Activated CD4-positive, CD25-positive, alpha-beta regulatory T cell (primary cell): ENCODE measurements at regions not wholly inside any gene's neighbourhood (a gene's known extent, or its start where the extent isn't known, plus 50 kb on each side); places are given as distances from the start of the nearest gene placed in this dataset.
"Not testable (repeated sequence)": the region's sequence is repeated elsewhere in the genome, so short reads cannot be mapped to it uniquely, and the experiment has no call there.

Experiments
- DNase-seq, 4 experiments: peaks; one replicate each; lab custom pipeline; 2025; lab: John Stamatoyannopoulos, UW

- no peak for DNase-seq
Measured at GRCh38 chr1:222239130-222239529, 308.8 kb downstream of the HHIPL2 start.

GRCh38 chr1:222234351-222234750, 313.6 kb downstream of the HHIPL2 start:
- DNase-seq: no peak

- no peak for DNase-seq
Measured at GRCh38 chr1:222233444-222234158, 314.3 kb downstream of the HHIPL2 start.

GRCh38 chr1:222232842-222233241, 315.1 kb downstream of the HHIPL2 start:
- DNase-seq: no peak

- DNase-seq: no peak
Measured at GRCh38 chr1:222229672-222230312, 318.1 kb downstream of the HHIPL2 start.

- no peak for DNase-seq
Measured at GRCh38 chr1:222225316-222225691, 322.6 kb downstream of the HHIPL2 start.

- no peak for DNase-seq
Measured at GRCh38 chr1:222224636-222225315, 323.1 kb downstream of the HHIPL2 start.

- DNase-seq: no peak
Measured at GRCh38 chr1:222224156-222224555, 323.7 kb downstream of the HHIPL2 start.

GRCh38 chr1:222223010-222223409, 324.9 kb downstream of the HHIPL2 start:
- DNase-seq: no peak

GRCh38 chr1:222216255-222216754, 331.6 kb downstream of the HHIPL2 start:
- no peak for DNase-seq

GRCh38 chr1:222210776-222211175, 337.1 kb downstream of the HHIPL2 start:
- DNase-seq: no peak

- DNase-seq: no peak
Measured at GRCh38 chr1:222204475-222204874, 343.4 kb downstream of the HHIPL2 start.

- no peak for DNase-seq
Measured at GRCh38 chr1:222202831-222203230, 345.1 kb downstream of the HHIPL2 start.

- DNase-seq: no peak
Measured at GRCh38 chr1:222196736-222197135, 351.2 kb downstream of the HHIPL2 start.

- DNase-seq: no peak
Measured at GRCh38 chr1:222196288-222196687, 351.6 kb downstream of the HHIPL2 start.

GRCh38 chr1:222195857-222196256, 352.0 kb downstream of the HHIPL2 start:
- no peak for DNase-seq

GRCh38 chr1:222189218-222189617, 358.7 kb downstream of the HHIPL2 start:
- DNase-seq: no peak

GRCh38 chr1:222187566-222188332, 360.2 kb downstream of the HHIPL2 start:
- DNase-seq: no peak

GRCh38 chr1:222182641-222183040, 365.3 kb downstream of the HHIPL2 start:
- DNase-seq: no peak

GRCh38 chr1:222181191-222181590, 366.7 kb downstream of the HHIPL2 start:
- no peak for DNase-seq

- not testable (repeated sequence) for DNase-seq
Measured at GRCh38 chr1:222177496-222177895, 370.4 kb downstream of the HHIPL2 start.

GRCh38 chr1:222171005-222171404, 376.9 kb downstream of the HHIPL2 start:
- DNase-seq: no peak
